NT2/D1 (cell line): ENCODE measurements at regions not wholly inside any gene's neighbourhood (a gene's known extent, or its start where the extent isn't known, plus 50 kb on each side); places are given as distances from the start of the nearest gene placed in this dataset.
"Not testable (repeated sequence)": the region's sequence is repeated elsewhere in the genome, so short reads cannot be mapped to it uniquely, and the experiment has no call there.

Source experiments
- DNase-seq: peaks from one replicate; pipeline ENCODE4 v3.0.0-alpha.2; 2011; ENCODE audit warnings: low read depth, low spot score
- H3K27me3 ChIP-seq: 2 replicates; pipeline ENCODE4 v1.6.0; 2011; ENCODE audit warnings: mild to moderate bottlenecking; ENCODE audit not compliant: insufficient read length, insufficient read depth
- H3K36me3 ChIP-seq: 2 replicates; pipeline ENCODE4 v1.6.1; 2011; ENCODE audit warnings: mild to moderate bottlenecking, low read length, mixed read lengths; ENCODE audit not compliant: insufficient read depth, insufficient read length
- H3K4me1 ChIP-seq: 2 replicates; pipeline ENCODE4 v1.5.1; 2011; ENCODE audit not compliant: insufficient read depth, insufficient read length
- H3K4me3 ChIP-seq: 2 replicates; pipeline ENCODE4 v1.5.1; 2011; ENCODE audit warnings: low read depth; ENCODE audit not compliant: insufficient read length
- H3K9ac ChIP-seq: 2 replicates; pipeline ENCODE4 v1.6.0; 2011; ENCODE audit warnings: low read depth; ENCODE audit not compliant: insufficient read length
- H3K9me3 ChIP-seq: 2 replicates; pipeline ENCODE4 v1.5.1; 2011; ENCODE audit warnings: mild to moderate bottlenecking, low read length; ENCODE audit not compliant: insufficient read depth

- H3K9me3 ChIP-seq, DNase-seq, H3K4me1 ChIP-seq, H3K4me3 ChIP-seq, H3K36me3 ChIP-seq, H3K27me3 ChIP-seq, H3K9ac ChIP-seq: not testable (repeated sequence)
Observed at GRCh38 chr9:66601472-66601871, 299.1 kb upstream of the ZNF658 start.

GRCh38 chr9:66631521-66632046 lies 268.9 kb upstream of the ZNF658 start:
- not testable (repeated sequence) for H3K36me3 ChIP-seq, H3K4me3 ChIP-seq, H3K9ac ChIP-seq, DNase-seq, H3K9me3 ChIP-seq, H3K4me1 ChIP-seq, H3K27me3 ChIP-seq

- H3K4me3 ChIP-seq, H3K9me3 ChIP-seq, H3K9ac ChIP-seq, H3K27me3 ChIP-seq, H3K36me3 ChIP-seq, DNase-seq, H3K4me1 ChIP-seq: not testable (repeated sequence)
Observed at GRCh38 chr9:66647675-66648074, 252.8 kb upstream of the ZNF658 start.

GRCh38 chr9:66690242-66690641 lies 210.3 kb upstream of the ZNF658 start:
- not testable (repeated sequence) for H3K27me3 ChIP-seq, H3K4me3 ChIP-seq

GRCh38 chr9:66695561-66696240 lies 204.8 kb upstream of the ZNF658 start:
- DNase-seq, H3K9me3 ChIP-seq, H3K27me3 ChIP-seq, H3K36me3 ChIP-seq, H3K4me1 ChIP-seq, H3K9ac ChIP-seq, H3K4me3 ChIP-seq: not testable (repeated sequence)

More at GRCh38 chr9:66690242-66690641, 210.3 kb upstream of the ZNF658 start:
- H3K9me3 ChIP-seq, H3K4me1 ChIP-seq, DNase-seq, H3K36me3 ChIP-seq, H3K9ac ChIP-seq: not testable (repeated sequence)

GRCh38 chr9:66697343-66698065 lies 203.0 kb upstream of the ZNF658 start:
- not testable (repeated sequence) for H3K4me3 ChIP-seq, H3K9me3 ChIP-seq, H3K36me3 ChIP-seq, H3K9ac ChIP-seq, H3K27me3 ChIP-seq, H3K4me1 ChIP-seq, DNase-seq

GRCh38 chr9:66698066-66698455 lies 202.5 kb upstream of the ZNF658 start:
- H3K27me3 ChIP-seq, H3K36me3 ChIP-seq, H3K9ac ChIP-seq: not testable (repeated sequence)

GRCh38 chr9:66701411-66702377 lies 198.8 kb upstream of the ZNF658 start:
- H3K36me3 ChIP-seq, H3K4me1 ChIP-seq, H3K4me3 ChIP-seq, H3K27me3 ChIP-seq, H3K9me3 ChIP-seq, DNase-seq, H3K9ac ChIP-seq: not testable (repeated sequence)

More at GRCh38 chr9:66698066-66698455, 202.5 kb upstream of the ZNF658 start:
- not testable (repeated sequence) for H3K4me3 ChIP-seq, H3K9me3 ChIP-seq, DNase-seq, H3K4me1 ChIP-seq

GRCh38 chr9:66711553-66711952 lies 189.0 kb upstream of the ZNF658 start:
- DNase-seq, H3K36me3 ChIP-seq, H3K9ac ChIP-seq, H3K27me3 ChIP-seq, H3K9me3 ChIP-seq, H3K4me1 ChIP-seq, H3K4me3 ChIP-seq: not testable (repeated sequence)

GRCh38 chr9:66712870-66713269 lies 187.7 kb upstream of the ZNF658 start:
- H3K4me1 ChIP-seq, H3K27me3 ChIP-seq, H3K9ac ChIP-seq, DNase-seq, H3K9me3 ChIP-seq, H3K4me3 ChIP-seq, H3K36me3 ChIP-seq: not testable (repeated sequence)

- not testable (repeated sequence) for H3K27me3 ChIP-seq, H3K9me3 ChIP-seq, H3K4me3 ChIP-seq, H3K9ac ChIP-seq, H3K4me1 ChIP-seq, DNase-seq, H3K36me3 ChIP-seq
Observed at GRCh38 chr9:66713552-66713951, 187.0 kb upstream of the ZNF658 start.
